Activated gamma-delta T cell treated with Interleukin-2 at 50 U/mL for 16 hours (primary cell): ENCODE measurements at regions not wholly inside any gene's neighbourhood (a gene's known extent, or its start where the extent isn't known, plus 50 kb on each side); places are given as distances from the start of the nearest gene placed in this dataset.
"Not testable (repeated sequence)": the region's sequence is repeated elsewhere in the genome, so short reads cannot be mapped to it uniquely, and the experiment has no call there.

Source experiments
- DNase-seq: peaks from one replicate; pipeline ENCODE4 v3.0.0-alpha.2; 2020

DNA sequence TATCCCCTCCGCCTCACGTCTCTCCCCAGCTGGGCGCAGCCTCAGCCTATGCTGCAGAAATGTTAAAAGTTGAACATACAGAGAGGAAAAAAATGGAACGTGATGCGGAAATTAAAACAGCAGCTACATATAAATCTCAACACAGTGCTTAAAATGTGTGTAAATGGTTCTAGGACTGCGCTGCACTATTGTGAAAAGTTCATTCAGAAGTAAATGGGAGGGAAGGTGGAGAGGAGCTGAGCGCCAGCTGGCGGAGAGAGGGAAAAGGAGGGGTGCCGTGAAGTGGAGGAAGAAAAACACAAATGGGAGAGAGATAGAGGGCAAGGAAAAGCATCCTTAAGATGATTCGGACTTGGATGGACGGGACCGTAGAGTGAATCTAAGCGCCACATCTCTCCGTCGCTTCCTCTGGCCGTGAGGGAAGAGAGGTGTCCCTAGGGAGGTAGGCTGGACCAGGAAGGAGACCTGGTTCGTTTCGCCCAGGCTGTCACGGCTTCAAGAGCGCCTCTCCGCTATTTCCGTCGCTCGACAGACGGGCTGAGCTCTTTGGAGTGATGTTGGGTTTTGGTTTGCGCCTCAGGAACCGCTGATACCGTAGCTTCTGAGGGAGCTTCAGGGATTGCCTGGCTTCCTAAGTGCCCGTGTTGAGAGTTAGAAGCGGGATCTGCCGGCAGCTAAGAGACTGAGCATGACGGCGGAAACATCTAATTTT, 113.7 kb downstream of the TRIM27 start:
- DNase-seq: no peak

DNA sequence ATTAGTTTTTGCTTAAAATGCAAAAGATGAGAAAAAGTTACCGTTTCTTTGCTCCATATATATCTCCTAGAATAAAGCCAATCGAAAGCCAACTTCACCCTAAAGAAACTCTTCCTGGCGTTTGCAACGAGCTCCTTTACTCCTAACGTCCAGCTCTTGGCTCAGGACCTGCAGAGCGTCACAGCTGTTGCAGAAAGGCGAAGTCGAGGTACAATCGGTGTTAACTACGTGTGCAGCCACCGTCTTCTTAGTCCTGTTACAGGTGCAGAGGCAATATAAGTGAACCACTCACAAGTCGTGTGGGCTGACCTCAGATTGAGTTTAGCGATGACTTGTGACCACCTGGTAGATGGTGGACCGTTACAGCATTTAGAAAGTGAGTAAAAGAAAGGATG, 113.1 kb downstream of the TRIM27 start:
- DNase-seq: no peak

DNA sequence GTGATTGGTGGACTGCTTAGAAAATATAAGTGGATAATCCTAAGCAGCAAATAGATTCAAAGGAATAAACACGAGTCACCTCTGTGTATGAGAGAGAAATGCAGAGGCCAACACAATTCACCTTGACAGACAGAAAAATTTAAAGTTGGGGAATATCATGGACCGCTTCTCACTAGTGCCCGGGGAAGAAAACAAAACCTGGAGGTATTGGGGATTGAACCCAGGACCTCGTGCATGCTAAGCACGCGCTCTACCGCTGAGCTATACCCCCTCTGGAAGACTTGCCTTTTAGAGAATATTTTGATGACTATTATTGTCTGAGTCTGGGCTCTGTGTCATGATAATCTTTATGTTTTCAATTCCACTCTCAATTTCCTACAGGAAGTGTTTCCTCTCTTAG, 111.9 kb downstream of the TRIM27 start:
- DNase-seq: no peak

DNA sequence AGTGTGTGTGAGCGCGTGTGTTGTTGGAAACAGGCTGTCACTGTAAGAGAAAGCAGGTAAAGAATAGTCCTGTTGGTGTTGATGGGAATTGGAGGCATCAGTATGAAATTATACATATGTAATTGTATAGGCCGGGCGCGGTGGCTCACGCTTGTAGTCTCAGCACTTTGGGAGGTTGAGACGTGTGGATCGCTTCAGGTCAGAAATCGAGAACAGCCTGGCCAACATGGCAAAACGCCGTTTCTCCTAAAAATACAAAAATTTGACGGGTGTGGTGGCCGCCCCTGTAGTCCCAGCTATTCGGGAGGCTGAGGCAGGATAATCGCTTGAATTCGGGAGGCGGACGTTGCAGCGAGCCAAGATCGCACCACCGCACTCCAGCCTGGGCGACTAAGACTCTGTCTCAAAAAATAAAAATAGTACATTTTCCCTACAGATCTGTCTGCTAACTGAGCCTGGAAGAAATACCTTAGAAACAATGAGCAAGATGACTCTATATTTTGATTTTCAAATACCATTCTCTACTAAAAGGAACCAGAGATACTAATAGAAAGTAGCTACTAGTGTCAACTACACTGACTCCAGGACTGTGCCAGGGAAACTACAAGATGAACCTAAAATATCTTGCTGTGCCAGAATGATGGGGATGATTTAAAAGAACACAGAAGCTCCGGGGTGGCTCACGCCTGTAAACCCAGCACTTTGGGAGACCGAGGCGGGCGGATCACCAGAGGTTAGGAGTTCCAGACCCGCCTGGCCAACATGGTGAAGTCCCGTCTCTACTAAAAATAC, 110.8 kb downstream of the TRIM27 start:
- no peak for DNase-seq

DNA sequence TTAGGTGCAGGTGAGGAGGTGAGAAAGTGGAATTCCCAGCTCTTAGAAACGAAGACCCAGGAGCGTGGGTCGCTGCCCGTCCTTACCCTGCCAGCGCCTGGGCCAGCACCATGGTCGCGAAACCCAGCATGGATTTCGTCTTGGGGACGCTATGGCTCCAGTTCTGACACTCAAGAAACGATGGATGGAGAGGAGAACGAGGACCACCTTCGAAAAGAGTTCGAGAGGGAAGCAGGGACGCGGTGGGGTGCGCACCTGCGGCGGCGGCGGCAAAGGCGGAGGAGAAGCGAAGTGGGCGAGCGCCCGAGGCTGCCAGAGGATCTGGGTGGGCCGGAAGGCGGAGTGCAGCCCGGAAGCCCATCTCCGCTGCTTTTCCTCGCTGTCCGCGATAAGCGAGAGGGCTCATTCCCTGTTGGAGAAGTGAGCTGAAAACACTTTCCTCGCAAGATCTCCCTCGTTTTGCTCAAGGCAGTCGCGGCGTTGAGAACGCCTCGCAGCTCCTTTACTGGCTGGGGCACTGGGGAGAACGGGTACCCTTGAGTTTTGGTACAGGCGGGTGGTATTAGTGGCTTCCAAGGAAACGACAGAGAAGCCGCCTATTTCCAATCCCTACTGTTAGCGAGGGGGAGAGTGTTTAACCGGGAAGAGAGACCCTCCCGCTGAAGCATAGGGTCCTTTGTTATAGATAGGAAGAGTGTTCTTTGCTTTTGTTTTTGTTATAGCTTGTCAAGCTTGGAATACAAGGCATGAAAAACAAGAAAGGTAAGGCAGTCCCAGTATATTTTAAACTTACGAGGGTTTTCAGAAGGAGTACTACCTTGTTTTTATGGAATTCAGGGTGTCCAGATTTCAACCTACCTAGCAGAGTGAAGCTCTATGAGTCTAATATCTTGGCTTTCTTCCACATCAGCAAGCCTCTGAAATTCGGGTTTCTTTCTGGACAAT, 109.5 kb downstream of the TRIM27 start:
- no peak for DNase-seq

DNA sequence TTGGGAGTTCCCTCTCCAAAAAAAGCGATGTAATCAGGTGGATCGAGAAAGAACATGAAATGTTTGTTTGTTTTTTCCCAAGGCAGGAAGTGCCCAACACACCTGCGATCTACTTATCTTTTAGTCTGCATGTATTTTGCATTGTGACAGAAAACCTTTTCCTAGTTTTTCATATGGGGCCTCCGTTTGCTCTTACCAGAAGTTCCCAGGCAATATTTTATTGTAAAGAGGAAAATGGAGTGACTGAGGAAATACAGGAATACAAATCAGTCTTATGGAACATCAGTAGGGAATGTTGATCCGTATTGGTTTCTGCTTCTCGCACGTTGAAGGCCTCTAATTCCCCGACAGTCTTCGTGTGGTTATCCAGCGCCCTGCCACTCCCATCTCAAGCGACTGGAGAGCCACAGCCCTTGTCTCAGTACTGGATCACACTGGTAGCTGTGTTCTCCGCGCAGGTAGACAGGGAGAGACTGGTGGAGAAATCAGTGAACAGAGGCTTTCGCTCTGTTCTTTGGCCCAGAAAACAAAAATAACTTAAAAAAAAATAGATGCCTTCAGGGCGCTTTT, 107.4 kb downstream of the TRIM27 start:
- no peak for DNase-seq

DNA sequence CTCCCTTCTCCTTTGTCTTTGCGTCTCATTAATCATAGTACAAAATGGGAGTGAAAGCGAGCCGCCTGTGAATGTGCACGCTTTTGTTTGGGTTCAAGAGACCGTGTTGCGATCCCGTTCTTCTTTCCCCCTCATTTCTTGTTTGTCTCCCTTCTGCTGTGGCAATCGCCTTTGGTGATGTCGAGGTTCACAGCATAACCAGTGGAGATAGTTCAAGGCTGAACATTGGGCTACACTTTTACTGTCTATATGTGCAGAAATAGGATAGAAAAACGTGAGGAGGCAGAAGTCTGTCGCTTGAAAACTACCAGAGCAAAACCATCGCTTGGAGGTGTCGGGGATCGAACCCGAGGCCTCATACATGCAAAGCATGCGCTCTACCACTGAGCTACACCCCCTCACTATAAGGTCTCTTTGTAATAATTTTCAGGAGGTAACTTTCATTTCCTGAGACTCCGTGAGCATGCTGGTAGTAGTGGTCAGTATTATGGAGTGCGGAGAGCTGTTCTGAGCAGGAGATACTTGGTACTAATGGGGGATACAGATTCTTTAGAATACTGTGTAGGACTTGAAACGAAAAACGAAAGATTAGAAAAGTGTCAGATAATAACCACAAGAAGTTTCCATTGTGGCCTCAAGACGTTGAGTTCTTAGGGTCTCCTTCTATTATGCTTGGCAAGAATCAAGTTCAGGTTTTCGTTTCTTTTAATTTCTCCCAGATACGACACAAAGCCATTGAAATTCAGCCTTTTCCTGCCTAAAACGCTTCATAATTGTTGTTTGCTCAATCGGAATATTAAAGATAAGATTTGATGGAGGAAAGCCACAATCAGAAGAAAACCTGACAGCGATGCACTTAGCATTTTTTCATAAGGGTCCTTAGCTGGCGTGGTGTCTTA, 106.6 kb downstream of the TRIM27 start:
- no peak for DNase-seq

DNA sequence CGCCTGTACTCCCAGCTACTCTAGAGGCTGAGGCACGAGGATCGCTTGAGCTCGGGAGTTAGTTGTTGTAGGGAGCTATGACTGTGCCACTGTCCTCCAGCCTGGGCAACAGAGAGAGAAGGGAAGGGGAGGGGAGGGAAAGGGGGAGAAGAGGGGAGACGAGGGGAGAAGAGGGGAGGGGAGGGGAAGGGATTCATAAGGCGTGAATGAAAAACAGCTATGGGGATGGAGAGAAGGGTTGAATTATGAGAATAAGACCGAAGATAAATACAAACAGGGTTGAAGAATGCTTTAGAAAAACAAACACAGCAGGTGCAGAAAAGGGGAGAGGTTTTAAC, 106.0 kb downstream of the TRIM27 start:
- no peak for DNase-seq

DNA sequence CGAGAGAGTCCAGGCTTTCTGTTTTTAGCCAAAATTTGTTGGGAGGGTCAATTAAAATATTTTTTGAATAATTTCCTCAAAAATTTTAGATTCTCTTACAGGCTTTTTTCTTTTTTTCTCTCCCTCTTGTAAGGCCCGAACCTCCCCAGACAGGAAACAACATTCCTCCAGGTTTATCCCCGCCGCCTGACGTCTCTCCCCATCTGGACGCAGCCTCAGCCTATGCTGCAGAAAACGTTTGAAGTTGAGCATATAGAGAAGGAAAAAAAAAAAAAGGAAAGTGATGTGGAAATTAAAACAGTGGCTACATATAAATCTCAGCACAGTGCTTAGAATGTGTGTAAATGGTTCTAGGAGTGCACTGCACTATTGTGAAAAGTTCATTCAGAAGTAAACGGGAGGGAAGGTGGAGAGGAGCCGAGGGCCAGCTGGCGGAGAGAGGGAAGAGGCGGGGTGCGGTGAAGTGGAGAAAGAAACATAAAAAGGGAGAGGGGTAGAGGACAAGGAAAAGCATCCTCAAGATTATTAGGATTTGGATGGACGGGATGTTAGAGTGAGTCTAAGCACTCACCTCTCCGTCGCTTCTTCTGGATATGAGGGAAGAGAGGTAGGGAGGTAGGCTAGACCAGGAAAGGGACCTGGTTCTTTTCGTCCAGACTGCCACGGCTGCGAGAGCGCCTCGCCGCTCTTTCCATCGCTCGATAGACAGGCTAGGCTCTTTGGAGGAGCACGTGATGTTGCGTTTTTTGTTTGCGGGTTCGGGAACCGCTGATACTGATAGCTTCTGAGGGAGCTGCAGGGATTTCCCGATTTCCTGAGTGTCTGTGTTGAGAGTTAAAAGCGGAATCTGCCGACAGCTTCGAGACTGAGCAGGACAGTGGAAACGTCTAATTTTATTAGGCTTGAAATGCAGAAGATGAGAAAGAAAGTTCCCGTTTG, 98.7 kb downstream of the TRIM27 start:
- DNase-seq: no peak

DNA sequence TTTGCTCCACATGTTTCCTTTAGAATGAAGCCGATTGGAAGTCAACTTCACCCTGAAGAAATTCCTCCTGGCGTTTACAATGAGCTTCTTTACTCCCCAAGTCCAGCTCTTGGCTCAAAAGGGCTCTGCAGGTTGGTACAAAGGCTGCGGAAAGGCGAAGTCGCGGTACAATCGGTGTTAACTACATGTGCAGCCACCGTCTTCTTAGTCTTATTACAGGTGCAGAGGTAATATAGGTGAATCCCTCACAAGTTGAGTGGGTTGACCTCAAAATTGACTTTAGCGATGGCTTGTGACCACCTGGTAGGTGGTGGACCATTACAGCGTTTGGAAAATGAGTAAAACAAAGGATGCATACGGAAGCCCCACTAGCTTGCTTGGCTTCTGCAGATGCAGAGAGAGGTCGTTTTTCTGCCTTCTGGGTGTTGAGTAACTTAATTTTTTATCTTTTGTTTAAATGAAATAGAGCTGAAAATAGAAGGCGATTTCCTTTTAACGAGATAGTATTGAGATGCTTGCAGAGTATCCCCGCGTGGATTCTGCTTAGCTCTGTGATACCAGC, 98.0 kb downstream of the TRIM27 start:
- no peak for DNase-seq

DNA sequence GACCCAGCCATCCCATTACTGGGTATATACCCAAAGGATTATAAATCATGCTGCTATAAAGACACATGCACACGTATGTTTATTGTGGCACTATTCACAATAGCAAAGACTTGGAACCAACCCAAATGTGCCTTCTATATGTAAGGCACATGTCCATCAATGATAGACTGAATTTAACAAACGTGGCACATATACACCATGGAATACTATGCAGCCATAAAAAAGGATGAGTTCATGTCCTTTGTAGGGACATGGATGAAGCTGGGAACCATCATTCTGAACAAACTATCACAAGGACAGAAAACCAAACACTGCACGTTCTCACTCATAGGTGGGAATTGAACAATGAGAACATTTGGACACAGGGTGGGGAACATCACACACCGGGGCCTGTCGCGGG, 92.1 kb downstream of the TRIM27 start:
- DNase-seq: not testable (repeated sequence)

DNA sequence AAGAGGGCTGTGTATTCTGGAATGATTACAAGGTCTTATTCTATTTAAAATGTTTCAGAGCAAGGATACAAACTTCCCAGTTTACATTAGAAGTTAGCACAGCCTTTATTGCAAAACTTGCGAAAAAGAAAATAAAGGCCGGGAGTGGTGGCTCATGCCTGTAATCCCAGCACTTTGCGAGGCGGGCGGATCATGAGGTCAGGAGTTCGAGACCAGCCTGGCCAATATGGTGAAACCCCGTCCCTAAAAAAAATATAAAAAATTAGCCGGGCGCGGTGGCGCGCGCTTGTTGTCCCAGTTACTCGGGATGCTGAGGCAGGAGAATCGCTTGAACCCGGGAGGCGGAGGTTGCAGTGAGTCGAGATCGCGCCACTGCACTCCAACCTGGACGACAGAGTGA, 87.1 kb downstream of the TRIM27 start:
- not testable (repeated sequence) for DNase-seq

DNA sequence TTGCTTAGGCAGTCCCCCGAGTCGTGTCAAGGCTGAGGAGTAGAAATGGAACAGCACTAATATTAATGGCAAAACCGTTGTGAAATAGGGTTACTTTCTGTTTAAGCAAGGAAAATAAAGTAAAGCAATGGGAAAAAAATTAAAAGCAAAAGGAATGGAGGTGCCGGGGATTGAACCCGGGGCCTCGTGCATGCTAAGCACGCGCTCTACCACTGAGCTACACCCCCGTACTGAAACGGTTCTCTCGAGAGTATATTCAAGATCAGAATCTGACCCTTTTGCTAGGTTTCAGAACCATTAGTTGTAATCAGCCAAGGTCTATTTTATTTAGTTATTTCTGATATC, 85.5 kb downstream of the TRIM27 start:
- DNase-seq: peak; percentile 61

DNA sequence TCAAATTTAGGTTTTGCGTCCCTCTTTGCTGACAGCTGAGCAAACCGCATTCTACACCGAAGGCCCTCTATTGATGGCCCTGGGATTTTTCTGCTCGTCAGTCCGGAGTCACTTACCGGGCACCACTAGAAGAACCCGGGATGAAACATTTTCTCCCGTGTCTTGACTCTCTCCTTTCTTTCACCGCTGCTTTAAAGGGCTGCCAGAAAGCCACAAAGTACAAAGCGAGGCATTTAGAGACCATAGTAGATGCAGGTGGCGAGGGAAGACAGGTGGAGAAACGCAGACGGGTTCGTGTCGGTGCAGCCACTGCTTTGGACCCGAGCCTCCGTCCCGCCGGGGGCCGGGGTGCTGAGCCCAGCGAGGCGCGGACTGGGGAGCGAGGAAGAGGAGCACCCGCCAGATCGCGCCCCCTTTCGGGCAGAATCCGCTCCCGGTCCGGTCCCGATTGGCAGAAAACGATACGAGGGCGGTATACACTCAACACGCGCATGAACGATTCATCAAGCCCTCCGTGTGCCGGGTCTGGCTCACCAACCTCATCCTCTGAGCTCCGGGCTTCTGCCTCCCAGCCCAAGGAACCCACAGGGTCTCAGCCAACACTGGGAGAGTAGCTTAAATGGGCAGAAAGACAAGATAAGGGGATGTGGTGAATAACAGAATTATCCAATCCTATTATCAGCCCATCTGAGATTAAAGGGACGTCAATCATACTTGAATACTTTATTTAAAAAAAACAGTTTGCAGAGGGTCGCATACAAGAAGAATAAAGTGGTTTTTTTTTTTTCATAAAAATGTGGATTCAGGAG, 84.9 kb downstream of the TRIM27 start:
- peak; percentile 70 for DNase-seq

DNA sequence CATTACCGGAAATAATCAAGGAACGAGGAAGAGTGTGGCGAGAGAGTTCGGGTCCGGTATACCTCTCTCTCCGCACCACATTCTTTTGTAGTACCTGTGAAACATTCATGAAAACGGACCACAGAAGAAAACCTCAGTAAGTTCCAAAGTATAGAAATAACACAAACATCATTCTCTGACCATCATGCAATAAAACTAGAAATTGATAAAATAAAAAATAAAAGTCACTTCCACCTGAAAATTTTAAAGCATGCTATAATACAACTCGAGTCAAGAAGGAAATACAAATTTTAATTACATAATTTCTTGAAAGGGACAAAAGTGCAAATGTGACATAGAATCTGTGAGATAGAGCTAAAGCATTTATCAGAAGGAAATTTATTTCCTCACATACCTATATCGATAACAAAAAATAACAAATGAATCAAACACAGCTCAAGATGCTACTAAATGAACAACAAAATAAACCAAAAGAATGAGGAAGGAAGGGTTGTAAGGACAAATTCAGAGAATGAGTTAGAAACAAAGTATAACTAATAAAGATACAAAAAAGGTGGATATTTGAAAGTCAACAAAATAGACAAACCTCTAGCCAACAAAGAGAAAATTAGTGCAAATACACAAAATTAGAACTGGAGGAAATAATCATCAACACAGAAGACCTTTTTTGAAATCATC, 84.2 kb downstream of the TRIM27 start:
- no peak for DNase-seq

DNA sequence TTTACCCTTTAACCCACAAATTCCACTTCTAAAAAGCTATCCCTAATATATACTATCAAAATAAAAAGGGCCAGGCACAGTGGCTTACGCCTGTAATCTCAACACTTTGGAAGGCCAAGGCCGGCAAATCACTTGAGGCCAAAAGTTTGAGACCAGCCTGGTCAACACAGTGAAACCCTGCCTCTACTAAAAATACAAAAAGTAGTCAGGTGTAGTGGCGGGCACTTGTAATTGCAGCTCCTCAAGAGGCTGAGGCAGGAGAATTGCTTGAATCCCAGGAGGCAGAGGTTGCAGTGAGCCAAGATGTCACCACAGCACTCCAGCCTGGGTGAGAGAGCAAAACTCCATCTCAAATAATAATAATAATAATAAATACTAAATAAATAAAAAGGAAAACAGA, 82.5 kb downstream of the TRIM27 start:
- no peak for DNase-seq

DNA sequence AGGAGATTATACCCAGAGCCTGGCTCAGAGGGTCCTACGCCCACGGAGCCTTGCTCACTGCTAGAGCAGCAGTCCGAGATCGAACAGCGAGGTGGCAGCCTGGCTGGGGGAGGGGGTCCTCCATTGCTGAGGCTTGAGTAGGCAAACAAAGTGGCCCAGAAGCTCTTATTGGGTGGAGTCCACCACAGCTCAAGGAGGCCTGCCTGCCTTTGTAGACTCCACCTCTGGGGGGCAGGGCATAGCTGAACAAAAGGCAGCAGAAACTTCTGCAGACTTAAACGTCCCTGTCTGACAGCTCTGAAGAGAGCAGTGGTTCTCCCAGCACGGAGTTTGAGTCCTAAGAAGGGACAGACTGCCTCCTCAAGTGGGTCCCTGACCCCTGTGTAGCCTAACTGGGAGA, 75.0 kb downstream of the TRIM27 start:
- DNase-seq: peak; percentile 41
